GM18907 (cell line): ENCODE measurements at regions not wholly inside any gene's neighbourhood (a gene's known extent, or its start where the extent isn't known, plus 50 kb on each side); places are given as distances from the start of the nearest gene placed in this dataset.
"Not testable (repeated sequence)": the region's sequence is repeated elsewhere in the genome, so short reads cannot be mapped to it uniquely, and the experiment has no call there.

ENCODE experiments used
- ATAC-seq: cut with Tn5 transposase; IDR thresholded peaks from one replicate; pipeline ENCODE4 v1.9.1; 2021; ENCODE audit warnings: mild to moderate bottlenecking, moderate library complexity; ENCODE audit not compliant: unreplicated experiment

GRCh38 chr13:60214213-60215055, 50.7 kb upstream of the DIAPH3 start:
- ATAC-seq: no peak

GRCh38 chr13:60220072-60220471, 56.3 kb upstream of the DIAPH3 start:
- no peak for ATAC-seq

- no peak for ATAC-seq
Observed at GRCh38 chr13:60221581-60221980, 57.9 kb upstream of the DIAPH3 start.

GRCh38 chr13:60226507-60226906, 62.8 kb upstream of the DIAPH3 start:
- ATAC-seq: no peak

GRCh38 chr13:60227158-60227557, 63.4 kb upstream of the DIAPH3 start:
- ATAC-seq: no peak

- ATAC-seq: no peak
Observed at GRCh38 chr13:60229708-60230272, 66.1 kb upstream of the DIAPH3 start.

GRCh38 chr13:60230593-60230992, 66.9 kb upstream of the DIAPH3 start:
- no peak for ATAC-seq

GRCh38 chr13:60242043-60242595, 78.4 kb upstream of the DIAPH3 start:
- no peak for ATAC-seq

GRCh38 chr13:60244381-60244780, 80.7 kb upstream of the DIAPH3 start:
- ATAC-seq: no peak

GRCh38 chr13:60251419-60251818, 87.7 kb upstream of the DIAPH3 start:
- ATAC-seq: not testable (repeated sequence)

- ATAC-seq: no peak
Observed at GRCh38 chr13:60258349-60258748, 94.6 kb upstream of the DIAPH3 start.

GRCh38 chr13:60260440-60260839, 96.7 kb upstream of the DIAPH3 start:
- ATAC-seq: no peak

GRCh38 chr13:60261432-60262351, 98.0 kb upstream of the DIAPH3 start:
- ATAC-seq: no peak

- ATAC-seq: no peak
Observed at GRCh38 chr13:60265566-60265965, 101.8 kb upstream of the DIAPH3 start.

- no peak for ATAC-seq
Observed at GRCh38 chr13:60267498-60268202, 103.9 kb upstream of the DIAPH3 start.

- ATAC-seq: no peak
Observed at GRCh38 chr13:60268203-60268555, 104.5 kb upstream of the DIAPH3 start.

GRCh38 chr13:60273971-60274527, 110.3 kb upstream of the DIAPH3 start:
- no peak for ATAC-seq

GRCh38 chr13:60274655-60275054, 110.9 kb upstream of the DIAPH3 start:
- ATAC-seq: no peak

- ATAC-seq: no peak
Observed at GRCh38 chr13:60275208-60275607, 111.5 kb upstream of the DIAPH3 start.

GRCh38 chr13:60280524-60280923, 116.5 kb upstream of the TDRD3 start:
- not testable (repeated sequence) for ATAC-seq
